MM.1S (cell line): ENCODE measurements at regions not wholly inside any gene's neighbourhood (a gene's known extent, or its start where the extent isn't known, plus 50 kb on each side); places are given as distances from the start of the nearest gene placed in this dataset.
"Not testable (repeated sequence)": the region's sequence is repeated elsewhere in the genome, so short reads cannot be mapped to it uniquely, and the experiment has no call there.

Experiments used
- DNase-seq: peaks from one replicate; pipeline ENCODE4 v3.0.0-alpha.2; 2015
- H2AFZ ChIP-seq: fragments of 300-600 bp; sonication (generic); 2 replicates; pipeline ENCODE4 v1.6.0; 2016; ENCODE audit warnings: antibody characterized with exemption, low read length
- H3F3A ChIP-seq: fragments of 300-600 bp; sonication (generic); 2 replicates; pipeline ENCODE4 v1.6.1; 2016; ENCODE audit warnings: mild to moderate bottlenecking, antibody characterized with exemption, low read length, moderate library complexity, mixed read lengths; ENCODE audit not compliant: insufficient read depth
- H3K27ac ChIP-seq: fragments of 300-600 bp; sonication (generic); 2 replicates; pipeline ENCODE4 v1.5.1; 2016; ENCODE audit warnings: mild to moderate bottlenecking, low read length
- H3K27me3 ChIP-seq: fragments of 300-600 bp; sonication (generic); replicated peaks from 2 replicates; pipeline ENCODE4 v1.6.0; 2016; ENCODE audit warnings: low read length; ENCODE audit not compliant: insufficient read depth
- H3K36me3 ChIP-seq: fragments of 300-600 bp; sonication (generic); replicated peaks from 2 replicates; pipeline ENCODE4 v1.6.1; 2016; ENCODE audit warnings: mild to moderate bottlenecking, low read length, mixed read lengths; ENCODE audit not compliant: insufficient read depth
- H3K4me1 ChIP-seq: fragments of 300-600 bp; sonication (generic); 2 replicates; pipeline ENCODE4 v1.6.1; 2016; ENCODE audit warnings: low read length, mixed read lengths
- H3K4me2 ChIP-seq: fragments of 300-600 bp; sonication (generic); 2 replicates; pipeline ENCODE4 v1.6.0; 2016; ENCODE audit warnings: low read depth, low read length
- H3K4me3 ChIP-seq: fragments of 300-600 bp; sonication (generic); 2 replicates; pipeline ENCODE4 v1.5.1; 2016; ENCODE audit warnings: low read length, mixed read lengths
- H3K79me2 ChIP-seq: fragments of 300-600 bp; sonication (generic); 2 replicates; pipeline ENCODE4 v1.6.1; 2016; ENCODE audit warnings: mixed run types, low read length, mixed read lengths
- H3K9ac ChIP-seq: fragments of 300-600 bp; sonication (generic); 2 replicates; pipeline ENCODE4 v1.6.1; 2016; ENCODE audit warnings: low read length, mixed read lengths
- H3K9me2 ChIP-seq: fragments of 300-600 bp; sonication (generic); replicated peaks from 2 replicates; pipeline ENCODE4 v1.6.1; 2016; ENCODE audit warnings: mild to moderate bottlenecking, low read length, mixed read lengths; ENCODE audit not compliant: insufficient read depth
- H3K9me3 ChIP-seq: fragments of 300-600 bp; sonication (generic); replicated peaks from 2 replicates; pipeline ENCODE4 v1.6.1; 2016; ENCODE audit warnings: mild to moderate bottlenecking, low read length, mixed read lengths; ENCODE audit not compliant: insufficient read depth
- H4K20me1 ChIP-seq: fragments of 300-600 bp; sonication (generic); 2 replicates; pipeline ENCODE4 v1.6.1; 2016; ENCODE audit warnings: mild to moderate bottlenecking, low read length, moderate library complexity, mixed read lengths; ENCODE audit not compliant: insufficient read depth
- EZH2 ChIP-seq: fragments of 300-600 bp; sonication (generic); optimal IDR thresholded peaks from 2 replicates; pipeline ENCODE3; 2017; ENCODE audit warnings: low read depth, mild to moderate bottlenecking, antibody characterized with exemption, low read length, mixed read lengths
- EZH2phosphoT487 ChIP-seq: fragments of 300-600 bp; sonication (generic); IDR thresholded peaks from 2 replicates; pipeline ENCODE4 v1.6.1; 2018; ENCODE audit warnings: antibody characterized with exemption, low read length
- TF ChIP-seq, protein P1 (sequence below): fragments of 300-600 bp; sonication (generic); IDR thresholded peaks from 2 replicates; pipeline ENCODE4 v1.5.1; 2016; ENCODE audit warnings: antibody characterized with exemption, low read length, mixed read lengths

DNA sequence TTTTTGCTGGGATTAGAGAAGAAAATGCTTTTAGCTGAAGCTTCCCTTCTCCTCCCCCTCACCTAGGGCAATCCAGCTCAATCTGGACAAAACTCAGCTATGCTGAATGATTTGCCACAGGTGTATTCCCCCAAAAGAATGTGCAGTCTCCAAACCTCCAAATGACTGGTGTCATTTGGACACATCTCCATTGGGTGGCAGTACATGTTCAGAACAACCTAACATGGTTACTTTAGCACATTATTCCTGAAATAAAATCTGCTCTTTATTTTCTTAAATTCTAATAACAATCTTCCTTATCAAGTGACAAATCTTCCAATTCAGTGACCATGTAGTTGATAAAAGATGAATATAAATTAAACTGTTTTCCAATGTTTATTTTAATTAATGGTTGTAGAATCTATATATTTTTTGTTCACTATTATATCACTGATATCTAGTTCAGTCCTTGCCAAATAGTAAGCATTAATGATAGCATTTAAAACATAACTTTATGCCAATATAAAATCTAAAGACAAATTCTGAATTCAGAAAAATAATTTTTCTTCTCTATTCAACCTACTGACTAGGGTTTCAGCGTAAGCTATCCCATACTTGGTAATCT is 61.3 kb upstream of the MOCS2 start:
- no peaks in the 10 kb centered on the region for H3K79me2 ChIP-seq
- no peak overlapping the region for H3K9ac ChIP-seq
- H4K20me1 ChIP-seq = no peaks in the 10 kb centered on the region
- H3K27ac ChIP-seq = no peak overlapping the region
- no peaks in the 10 kb centered on the region for H3K9me3 ChIP-seq
- H3K27me3 ChIP-seq = no peaks in the 10 kb centered on the region
- no peaks in the 10 kb centered on the region for H3F3A ChIP-seq
- H3K4me3 ChIP-seq = no peak overlapping the region
- no peaks in the 10 kb centered on the region for H3K36me3 ChIP-seq
- TF ChIP-seq EZH2phosphoT487 = no peak
- TF ChIP-seq, protein P1, sequence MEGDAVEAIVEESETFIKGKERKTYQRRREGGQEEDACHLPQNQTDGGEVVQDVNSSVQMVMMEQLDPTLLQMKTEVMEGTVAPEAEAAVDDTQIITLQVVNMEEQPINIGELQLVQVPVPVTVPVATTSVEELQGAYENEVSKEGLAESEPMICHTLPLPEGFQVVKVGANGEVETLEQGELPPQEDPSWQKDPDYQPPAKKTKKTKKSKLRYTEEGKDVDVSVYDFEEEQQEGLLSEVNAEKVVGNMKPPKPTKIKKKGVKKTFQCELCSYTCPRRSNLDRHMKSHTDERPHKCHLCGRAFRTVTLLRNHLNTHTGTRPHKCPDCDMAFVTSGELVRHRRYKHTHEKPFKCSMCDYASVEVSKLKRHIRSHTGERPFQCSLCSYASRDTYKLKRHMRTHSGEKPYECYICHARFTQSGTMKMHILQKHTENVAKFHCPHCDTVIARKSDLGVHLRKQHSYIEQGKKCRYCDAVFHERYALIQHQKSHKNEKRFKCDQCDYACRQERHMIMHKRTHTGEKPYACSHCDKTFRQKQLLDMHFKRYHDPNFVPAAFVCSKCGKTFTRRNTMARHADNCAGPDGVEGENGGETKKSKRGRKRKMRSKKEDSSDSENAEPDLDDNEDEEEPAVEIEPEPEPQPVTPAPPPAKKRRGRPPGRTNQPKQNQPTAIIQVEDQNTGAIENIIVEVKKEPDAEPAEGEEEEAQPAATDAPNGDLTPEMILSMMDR = peak; percentile 68
- H3K4me1 ChIP-seq = 0 out of 2 replicates have a peak, but pooled peaks cover 7% of the 10 kb centered on the region
- peak; percentile 59 for DNase-seq
- no peaks in the 10 kb centered on the region for H3K9me2 ChIP-seq
- H3K4me2 ChIP-seq = no peak overlapping the region
- H2AFZ ChIP-seq = no peak overlapping the region

DNA sequence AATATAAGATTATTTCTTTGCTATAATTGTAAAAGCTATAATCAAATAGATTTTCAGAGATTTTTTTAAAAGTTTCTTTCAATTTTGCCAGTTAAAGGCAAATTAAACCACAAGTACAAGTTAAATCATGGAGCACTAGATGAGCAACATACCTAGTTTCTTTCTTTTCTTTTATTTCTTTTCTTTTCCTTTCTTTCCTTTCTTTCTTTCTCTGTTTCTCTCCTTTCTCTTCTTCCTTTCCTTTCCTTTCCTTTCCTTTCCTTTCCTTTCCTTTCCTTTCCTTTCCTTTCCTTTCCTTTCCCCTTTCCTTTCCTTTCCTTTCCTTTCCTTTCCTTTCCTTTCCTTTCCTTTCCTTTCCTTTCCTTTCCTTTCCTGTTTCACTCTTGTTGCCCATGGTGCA is 62.5 kb upstream of the MOCS2 start:
- not testable (repeated sequence) for H3K4me3 ChIP-seq, H2AFZ ChIP-seq, H3K9ac ChIP-seq, H3K4me1 ChIP-seq, H3K4me2 ChIP-seq, DNase-seq, H3K36me3 ChIP-seq, H3K9me3 ChIP-seq, H4K20me1 ChIP-seq, H3K79me2 ChIP-seq, H3F3A ChIP-seq, H3K27ac ChIP-seq, H3K9me2 ChIP-seq, H3K27me3 ChIP-seq

DNA sequence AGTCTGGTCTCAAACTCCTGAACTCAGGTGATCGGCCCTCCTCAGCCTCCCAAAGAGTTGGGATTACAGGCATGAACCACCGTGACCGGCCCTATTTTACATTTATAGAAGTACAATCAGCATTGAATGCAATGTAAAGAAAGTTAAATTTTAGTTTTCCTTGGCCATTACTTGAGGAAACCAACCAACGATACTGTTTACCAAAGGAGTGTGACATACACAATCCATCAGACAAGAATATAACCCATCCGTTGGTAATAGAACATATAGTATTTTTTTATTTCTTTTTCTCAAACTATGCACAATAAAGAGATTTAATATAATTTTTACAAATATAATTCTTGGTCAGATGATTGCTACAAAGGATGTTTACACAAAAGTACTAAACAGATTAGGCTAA is 63.1 kb upstream of the MOCS2 start:
- H3K27ac ChIP-seq = no peak overlapping the region
- 0 out of 2 replicates have a peak, but pooled peaks cover 7% of the 10 kb centered on the region for H3K4me1 ChIP-seq
- H3F3A ChIP-seq = no peaks in the 10 kb centered on the region
- no peaks in the 10 kb centered on the region for H3K79me2 ChIP-seq
- H3K4me2 ChIP-seq = no peak overlapping the region
- H3K9me3 ChIP-seq = no peaks in the 10 kb centered on the region
- H3K4me3 ChIP-seq = no peak overlapping the region
- no peak overlapping the region for H3K9ac ChIP-seq
- no peak for DNase-seq
- H4K20me1 ChIP-seq = no peaks in the 10 kb centered on the region
- TF ChIP-seq EZH2phosphoT487 = no peak
- TF ChIP-seq, protein P1 = no peak
- no peak for TF ChIP-seq EZH2
- no peaks in the 10 kb centered on the region for H3K9me2 ChIP-seq
- H3K27me3 ChIP-seq = no peaks in the 10 kb centered on the region
- H2AFZ ChIP-seq = no peak overlapping the region
- H3K36me3 ChIP-seq = no peaks in the 10 kb centered on the region

DNA sequence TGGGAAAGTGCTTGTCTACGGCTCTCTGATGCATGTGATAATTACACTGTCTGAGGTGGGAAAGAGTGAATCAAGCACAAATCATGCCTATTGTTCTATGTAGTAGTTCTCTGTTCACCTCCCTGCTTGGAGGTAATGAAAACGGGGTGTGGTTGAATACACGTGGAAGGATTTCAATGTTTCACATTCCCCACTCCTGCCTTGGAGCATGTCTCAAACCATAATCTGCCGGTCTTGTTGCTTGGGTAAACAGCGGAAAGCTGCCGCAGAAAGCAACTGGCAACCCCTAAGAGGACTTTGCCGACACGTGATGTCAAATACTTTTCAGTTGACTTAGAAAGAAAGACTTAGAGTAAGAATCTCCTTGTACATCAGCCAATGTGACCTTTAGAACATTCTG is 63.5 kb upstream of the MOCS2 start:
- no peak for DNase-seq
- no peaks in the 10 kb centered on the region for H4K20me1 ChIP-seq

More for the DNA sequence above, 63.5 kb upstream of the MOCS2 start:
- no peak overlapping the region for H3K4me2 ChIP-seq
- H3K9ac ChIP-seq = no peak overlapping the region
- no peak overlapping the region for H3K27ac ChIP-seq
- no peaks in the 10 kb centered on the region for H3F3A ChIP-seq
- no peaks in the 10 kb centered on the region for H3K36me3 ChIP-seq
- H3K9me2 ChIP-seq = no peaks in the 10 kb centered on the region
- no peak overlapping the region for H2AFZ ChIP-seq
- H3K27me3 ChIP-seq = no peaks in the 10 kb centered on the region
- H3K9me3 ChIP-seq = no peaks in the 10 kb centered on the region
- 0 out of 2 replicates have a peak, but pooled peaks cover 3% of the 10 kb centered on the region for H3K4me1 ChIP-seq
- no peak for TF ChIP-seq EZH2
- no peak for TF ChIP-seq EZH2phosphoT487
- TF ChIP-seq, protein P1 = no peak
- H3K4me3 ChIP-seq = no peak overlapping the region
- H3K79me2 ChIP-seq = no peaks in the 10 kb centered on the region
